ENCODE measurements at regions not wholly inside any gene's neighbourhood (a gene's known extent, or its start where the extent isn't known, plus 50 kb on each side); places are given as distances from the start of the nearest gene placed in this dataset.

GRCh38 chr3:67808906-67809305 is 154.5 kb upstream of the SUCLG2 start:
- POLR2A ChIA-PET: no interaction called here
- no peak for DNase-seq (ENCODE audit: low read depth)
- H3K4me3 ChIP-seq (ENCODE audit: low read depth, low read length): no peak overlapping the region
- TF ChIP-seq CTCF (IDR thresholded peaks at IDR 0.05; ENCODE audit: insufficient read depth, low read depth, low read length): no peak
- H3K27me3 ChIP-seq (ENCODE audit: control insufficient read depth, insufficient read depth, low read length): no peaks in the 10 kb centered on the region
- CTCF ChIA-PET: no interaction called here
- H3K36me3 ChIP-seq (ENCODE audit: control insufficient read depth, insufficient read depth, low read length): no peaks in the 10 kb centered on the region

- Histone ChIP-seq H3K4me3 (ENCODE audit: low read depth, low read length) (no peak overlapping the region), H3K27me3 (ENCODE audit: control insufficient read depth, insufficient read depth, low read length) (no peaks in the 10 kb centered on the region; the same call in 1 of the 2 replicates), H3K36me3 (ENCODE audit: control insufficient read depth, insufficient read depth, low read length) (no peaks in the 10 kb centered on the region)
- ChIA-PET CTCF (no interaction called here), POLR2A (no interaction called here)
- DNase-seq (ENCODE audit: low read depth): no peak
- TF ChIP-seq CTCF (IDR thresholded peaks at IDR 0.05; ENCODE audit: insufficient read depth, low read depth, low read length): no peak
Measured at GRCh38 chr3:67804578-67804977, 150.2 kb upstream of the SUCLG2 start.

GRCh38 chr3:67804089-67804488 is 149.7 kb upstream of the SUCLG2 start:
- CTCF ChIA-PET: no interaction called here
- POLR2A ChIA-PET: no interaction called here
- Histone ChIP-seq H3K4me3 (ENCODE audit: low read depth, low read length) (no peak overlapping the region), H3K36me3 (ENCODE audit: control insufficient read depth, insufficient read depth, low read length) (no peaks in the 10 kb centered on the region), H3K27me3 (ENCODE audit: control insufficient read depth, insufficient read depth, low read length) (no peaks in the 10 kb centered on the region; the same call in 1 of the 2 replicates)
- no peak for DNase-seq (ENCODE audit: low read depth)
- TF ChIP-seq CTCF (IDR thresholded peaks at IDR 0.05; ENCODE audit: insufficient read depth, low read depth, low read length): no peak

- ChIA-PET POLR2A (no interaction called here), CTCF (no interaction called here)
- DNase-seq (ENCODE audit: low read depth): no peak
- Histone ChIP-seq H3K36me3 (ENCODE audit: control insufficient read depth, insufficient read depth, low read length) (no peaks in the 10 kb centered on the region), H3K27me3 (ENCODE audit: control insufficient read depth, insufficient read depth, low read length) (no peaks in the 10 kb centered on the region; the same call in 1 of the 2 replicates), H3K4me3 (ENCODE audit: low read depth, low read length) (no peak overlapping the region)
- no peak for TF ChIP-seq CTCF (IDR thresholded peaks at IDR 0.05; ENCODE audit: insufficient read depth, low read depth, low read length)
Measured at GRCh38 chr3:67798412-67798811, 144.0 kb upstream of the SUCLG2 start.

GRCh38 chr3:67791620-67792019 is 137.2 kb upstream of the SUCLG2 start:
- DNase-seq (ENCODE audit: low read depth): no peak
- Histone ChIP-seq H3K36me3 (ENCODE audit: control insufficient read depth, insufficient read depth, low read length) (no peaks in the 10 kb centered on the region), H3K27me3 (ENCODE audit: control insufficient read depth, insufficient read depth, low read length) (no peaks in the 10 kb centered on the region), H3K4me3 (ENCODE audit: low read depth, low read length) (no peak overlapping the region)
- CTCF ChIA-PET: interaction anchor here (3.0 to 3.4 kb wide), 2 partner anchors 408 to 679 kb away, joined by 24 to 58 read pairs; no protein-coding TSS in a partner anchor
- no peak for TF ChIP-seq CTCF (IDR thresholded peaks at IDR 0.05; ENCODE audit: insufficient read depth, low read depth, low read length)
- POLR2A ChIA-PET: no interaction called here
